HepG2 (cell line): ENCODE measurements at regions not wholly inside any gene's neighbourhood (a gene's known extent, or its start where the extent isn't known, plus 50 kb on each side); places are given as distances from the start of the nearest gene placed in this dataset.

ENCODE experiments used
- ATAC-seq: fragments of 200-7000 bp; cut with Tn5 transposase; 3 replicates; pipeline ENCODE4 v1.9.1; 2020; ENCODE audit warnings: mild to moderate bottlenecking, moderate library complexity
- BruUV-seq: library from RNA; stranded (reverse); fragments of 400-500 nt; replicated peaks from 2 replicates; lab custom pipeline; 2021; lab: Mats Ljungman, UMichigan
- CTCF ChIA-PET: fragments of 300-600 bp; formaldehyde crosslinking; extraction: SDS; loops from one replicate; lab custom pipeline; 2021; ENCODE audit warnings: low total read pairs, inconsistent platforms, low intra/inter-chr PET ratio; lab: Yijun Ruan, JAX
- POLR2A ChIA-PET: fragments of 350-600 bp; sonication (Branson Sonifier 250); formaldehyde crosslinking; loops from one replicate; lab custom pipeline; 2020; ENCODE audit warnings: antibody characterized with exemption, inconsistent platforms; lab: Yijun Ruan, JAX
- DNase-seq: peaks from one replicate; pipeline ENCODE4 v3.0.0-alpha.2; 2015; ENCODE audit warnings: low spot score
- FAIRE-seq: peaks from 3 replicates; lab custom pipeline; 2011; peaks lifted over from hg19 to GRCh38; lab: Jason Lieb, UNC
- H2AFZ ChIP-seq: one replicate; pipeline ENCODE4 v1.6.1; 2011; ENCODE audit warnings: low read length, inconsistent platforms
- H3K27ac ChIP-seq: fragments of 300-600 bp; 3 replicates; pipeline ENCODE4 v1.8.0; 2011; ENCODE audit warnings: mixed run types, mild to moderate bottlenecking, mixed read lengths, low read length, inconsistent platforms; ENCODE audit not compliant: insufficient read depth; ENCODE audit errors: extremely low read length
- H3K27me3 ChIP-seq, 2 experiments: fragments of 200-600 bp in 1 of 2; 2 replicates in 1 of 2; 3 replicates in 1 of 2; pipeline versions ENCODE4 v1.6.0 to v1.8.0; 2011; ENCODE audit warnings: low read length in 2 of 2, mild to moderate bottlenecking in 2 of 2, moderate library complexity in 2 of 2, inconsistent platforms in 1 of 2; ENCODE audit not compliant: insufficient read depth in 2 of 2, control insufficient read depth in 1 of 2
- H3K36me3 ChIP-seq, 2 experiments: fragments of 200-600 bp in 1 of 2; replicated peaks in 1 of 2; 2 replicates in 1 of 2; 3 replicates in 1 of 2; pipeline versions ENCODE4 v1.5.1 to v1.8.0; 2011; ENCODE audit warnings: low read length in 2 of 2, inconsistent platforms in 1 of 2; ENCODE audit not compliant: insufficient read depth in 2 of 2, control insufficient read depth in 1 of 2
- H3K4me1 ChIP-seq: 2 replicates; pipeline ENCODE4 v1.5.1; 2012; ENCODE audit warnings: low read length, inconsistent platforms; ENCODE audit not compliant: insufficient read depth
- H3K4me2 ChIP-seq: 2 replicates; pipeline ENCODE4 v1.6.0; 2011; ENCODE audit warnings: low read depth, low read length, inconsistent platforms
- H3K4me3 ChIP-seq, 3 experiments: fragments of 200-600 bp in 1 of 3; sonication (generic), shearing (Covaris generic) in 1 of 3; replicated peaks in 1 of 3; 2 replicates each; pipeline ENCODE4 v1.5.1; 2011 to 2016; ENCODE audit warnings: low read length in 3 of 3, inconsistent platforms in 2 of 3, low read depth in 2 of 3, mild to moderate bottlenecking in 2 of 3, control low read depth in 1 of 3, mixed read lengths in 1 of 3; ENCODE audit not compliant: insufficient read depth in 1 of 3
- H3K79me2 ChIP-seq: one replicate; pipeline ENCODE4 v1.6.1; 2011; ENCODE audit warnings: low read length, inconsistent platforms; ENCODE audit not compliant: insufficient read depth
- H3K9ac ChIP-seq: 2 replicates; pipeline ENCODE4 v1.6.0; 2011; ENCODE audit warnings: mild to moderate bottlenecking, low read depth, low read length, inconsistent platforms; ENCODE audit not compliant: insufficient read depth
- H3K9me3 ChIP-seq: 2 replicates; pipeline ENCODE4 v1.5.1; 2012; ENCODE audit warnings: mild to moderate bottlenecking, low read length
- H4K20me1 ChIP-seq: 2 replicates; pipeline ENCODE4 v1.6.0; 2011; ENCODE audit warnings: inconsistent platforms, mild to moderate bottlenecking, low read length, moderate library complexity; ENCODE audit not compliant: insufficient read depth
- ASH2L ChIP-seq: fragments of 300-600, 200-600 bp; sonication (generic); IDR thresholded peaks from 2 replicates; pipeline ENCODE4 v1.7.0; 2017; ENCODE audit warnings: low read depth, mild to moderate bottlenecking, moderate library complexity, mixed read lengths, low read length; ENCODE audit not compliant: insufficient read length
- BRCA1 ChIP-seq: sonication (generic); formaldehyde crosslinking; IDR thresholded peaks from 2 replicates; pipeline ENCODE4 v1.4.0; 2020; ENCODE audit warnings: missing genetic modification reagents
- FOXJ3 ChIP-seq: sonication (generic); formaldehyde crosslinking; IDR thresholded peaks from 2 replicates; pipeline ENCODE4 v1.4.0; 2020; ENCODE audit warnings: missing genetic modification reagents, mild to moderate bottlenecking, borderline replicate concordance
- HCFC1 ChIP-seq: fragments of 150-350 bp; IDR thresholded peaks from 2 replicates; pipeline ENCODE4 v1.6.1; 2014; ENCODE audit warnings: low read depth, low read length
- JDP2 ChIP-seq: sonication (generic); formaldehyde crosslinking; IDR thresholded peaks from 2 replicates; pipeline ENCODE4 v1.8.1; 2022; ENCODE audit warnings: missing genetic modification reagents, borderline replicate concordance
- MAX ChIP-seq: IDR thresholded peaks from 2 replicates; pipeline ENCODE4 v1.6.1; 2012; ENCODE audit warnings: inconsistent platforms
- NFE2L2 ChIP-seq: fragments of 150-350 bp; IDR thresholded peaks from 2 replicates; pipeline ENCODE4 v1.6.1; 2014; ENCODE audit warnings: low read length
- PCBP1 ChIP-seq: fragments of 200-400 bp; formaldehyde crosslinking; IDR thresholded peaks from 2 replicates; pipeline ENCODE4 v1.6.1; 2017; ENCODE audit warnings: mild to moderate bottlenecking, low read depth, low read length, borderline replicate concordance
- PHF8 ChIP-seq: sonication (generic); formaldehyde crosslinking; IDR thresholded peaks from 2 replicates; pipeline ENCODE4 v1.5.0; 2020; ENCODE audit warnings: missing genetic modification reagents
- SRSF9 ChIP-seq: fragments of 200-400 bp; formaldehyde crosslinking; IDR thresholded peaks from 2 replicates; pipeline ENCODE4 v1.6.1; 2018; ENCODE audit warnings: borderline replicate concordance, mild to moderate bottlenecking, low read depth, low read length; ENCODE audit not compliant: insufficient read depth, poor library complexity, severe bottlenecking
- ZFP36L1 ChIP-seq: sonication (generic); formaldehyde crosslinking; IDR thresholded peaks from 2 replicates; pipeline ENCODE4 v1.8.0; 2022; ENCODE audit warnings: mild to moderate bottlenecking, missing genetic modification reagents, moderate library complexity
- ZNF3 ChIP-seq: IDR thresholded peaks from 2 replicates; pipeline ENCODE4 v1.7.0; 2017; ENCODE audit warnings: inconsistent platforms
- ZNF460 ChIP-seq: sonication (generic); formaldehyde crosslinking; IDR thresholded peaks from 2 replicates; pipeline ENCODE4 v1.5.1; 2020; ENCODE audit warnings: missing genetic modification reagents, mild to moderate bottlenecking, borderline replicate concordance
- ZNF605 ChIP-seq: sonication (generic); formaldehyde crosslinking; IDR thresholded peaks from 2 replicates; pipeline ENCODE4 v1.8.0; 2022; ENCODE audit warnings: mild to moderate bottlenecking, missing genetic modification reagents
- WGBS: methylation state at CpG from one replicate; pipeline ENCODE4 v1.1.6; 2017; ENCODE audit warnings: low lambda C conversion rate; 5-methylcytosine and 5-hydroxymethylcytosine counted together
- in situ Hi-C: cut with HindIII; loops from 2 replicates; pipeline ENCODE4 v1.10.0; 2017; ENCODE audit warnings: low pct_unique_long_range_greater_than_20kb; ENCODE audit not compliant: extremely low pct_ligation_motif_present
- intact Hi-C: fragments of 100-400 bp; cut with micrococcal nuclease; formaldehyde crosslinking; loops from one replicate; pipeline ENCODE4 v1.10.0; 2022; ENCODE audit not compliant: unreplicated experiment
- TF ChIP-seq, protein P1 (sequence below): sonication (generic); formaldehyde crosslinking; IDR thresholded peaks from 2 replicates; pipeline ENCODE4 v1.8.0; 2022; ENCODE audit warnings: missing genetic modification reagents, mild to moderate bottlenecking, borderline replicate concordance

- Histone ChIP-seq H3K9ac (no peak overlapping the region), H3K4me2 (no peak overlapping the region), H3K4me1 (peaks cover 34% of the 10 kb centered on the region), H4K20me1 (no peaks in the 10 kb centered on the region; the same call in 1 of the 2 replicates), H3K27ac (no peak overlapping the region), H3K79me2 (no peaks in the 10 kb centered on the region), H3K9me3 (no peaks in the 10 kb centered on the region), H3K27me3 (peaks cover 0 to 38% of the 10 kb centered on the region in 2 experiments; a peak in 2 of 5 replicates), H3K4me3 (no peak overlapping the region), H3K36me3 (no peaks in the 10 kb centered on the region), H2AFZ (no peak overlapping the region)
- WGBS, result 75% methylated on average over 10 of the region's 12 CpGs
- BruUV-seq, result no TSS peak
- FAIRE-seq, result no peak
- POLR2A ChIA-PET, result no interaction called here
- in situ Hi-C loops, result no loop called here
- no peak for DNase-seq
- intact Hi-C loops, result no loop called here
- CTCF ChIA-PET, result no interaction called here
- TF ChIP-seq HCFC1 (no peak), PHF8 (CRISPR knock-in tag) (no peak), PCBP1 (no peak), FOXJ3 (CRISPR knock-in tag) (no peak), ZFP36L1 (CRISPR knock-in tag) (no peak), ZNF3 (CRISPR knock-in tag) (no peak), ZNF460 (CRISPR knock-in tag) (no peak), BRCA1 (CRISPR knock-in tag) (no peak), JDP2 (CRISPR knock-in tag) (no peak), NFE2L2 (no peak), MAX (no peak), SRSF9 (no peak), ZNF605 (no peak), ASH2L (no peak)
- TF ChIP-seq, protein P1, sequence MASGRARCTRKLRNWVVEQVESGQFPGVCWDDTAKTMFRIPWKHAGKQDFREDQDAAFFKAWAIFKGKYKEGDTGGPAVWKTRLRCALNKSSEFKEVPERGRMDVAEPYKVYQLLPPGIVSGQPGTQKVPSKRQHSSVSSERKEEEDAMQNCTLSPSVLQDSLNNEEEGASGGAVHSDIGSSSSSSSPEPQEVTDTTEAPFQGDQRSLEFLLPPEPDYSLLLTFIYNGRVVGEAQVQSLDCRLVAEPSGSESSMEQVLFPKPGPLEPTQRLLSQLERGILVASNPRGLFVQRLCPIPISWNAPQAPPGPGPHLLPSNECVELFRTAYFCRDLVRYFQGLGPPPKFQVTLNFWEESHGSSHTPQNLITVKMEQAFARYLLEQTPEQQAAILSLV (CRISPR knock-in tag), result no peak
- no peak for ATAC-seq
Observed at GRCh38 chr10:78761311-78761781, 307.4 kb upstream of the ZMIZ1 start.
